ENCODE measurements at regions not wholly inside any gene's neighbourhood (a gene's known extent, or its start where the extent isn't known, plus 50 kb on each side); places are given as distances from the start of the nearest gene placed in this dataset.

GRCh38 chr6:14974372-14974771, 271.5 kb upstream of the JARID2 start:
- WGBS (ENCODE audit: low lambda C conversion rate), result 45% methylated on average over 1 of the region's 1 CpG
- CTCF ChIA-PET (ENCODE audit: low intra/inter-chr PET ratio, low total read pairs), result no interaction called here
- intact Hi-C loops (cut with micrococcal nuclease; ENCODE audit: unreplicated experiment) (no loop called here), in situ Hi-C loops (cut with HindIII; ENCODE audit: extremely low pct_ligation_motif_present, low pct_unique_long_range_greater_than_20kb) (no loop called here)
- POLR2A ChIA-PET, result no interaction called here
- no peaks in the 10 kb centered on the region for H4K20me1 ChIP-seq (ENCODE audit: insufficient read depth, low read length)
- H3K4me3 ChIP-seq (replicated peaks in 1 of 3; ENCODE audit: insufficient read depth in 1 of 3, low read depth in 2 of 3, low read length in 3 of 3), result no peak overlapping the region
- BruUV-seq (replicated peaks), result no TSS peak
- H2AFZ ChIP-seq (ENCODE audit: low read length), result no peak overlapping the region
- no peak for DNase-seq (ENCODE audit: low spot score)
- no peak overlapping the region for H3K27ac ChIP-seq (ENCODE audit: extremely low read length, insufficient read depth, low read length)
- no peak for FAIRE-seq
- no peaks in the 10 kb centered on the region for H3K9me3 ChIP-seq (ENCODE audit: low read length)
- no peak overlapping the region for H3K4me2 ChIP-seq (ENCODE audit: low read depth, low read length)
- H3K4me1 ChIP-seq (ENCODE audit: insufficient read depth, low read length), result no peaks in the 10 kb centered on the region
- ATAC-seq, result no peak
- no peak for TF ChIP-seq ZNF883 (CRISPR knock-in tag; IDR thresholded peaks at IDR 0.05; ENCODE audit: not compliant biosample characterization)
- peak in 1 of 2 experiments; percentile 35; a peak in 1 of 4 replicates for TF ChIP-seq MAFK (conservative IDR thresholded peaks at IDR 0.05 in 1 of 2, IDR thresholded peaks at IDR 0.05 in 1 of 2; ENCODE audit: low read length in 2 of 2)
- no peaks in the 10 kb centered on the region for H3K36me3 ChIP-seq (replicated peaks in 1 of 2; ENCODE audit: control insufficient read depth in 1 of 2, insufficient read depth in 2 of 2, low read length in 2 of 2)
- no peaks in the 10 kb centered on the region for H3K27me3 ChIP-seq (ENCODE audit: control insufficient read depth in 1 of 2, insufficient read depth in 2 of 2, low read length in 2 of 2)
- H3K79me2 ChIP-seq (ENCODE audit: insufficient read depth, low read length), result no peaks in the 10 kb centered on the region
- H3K9ac ChIP-seq (ENCODE audit: insufficient read depth, low read depth, low read length), result no peak overlapping the region

DNA sequence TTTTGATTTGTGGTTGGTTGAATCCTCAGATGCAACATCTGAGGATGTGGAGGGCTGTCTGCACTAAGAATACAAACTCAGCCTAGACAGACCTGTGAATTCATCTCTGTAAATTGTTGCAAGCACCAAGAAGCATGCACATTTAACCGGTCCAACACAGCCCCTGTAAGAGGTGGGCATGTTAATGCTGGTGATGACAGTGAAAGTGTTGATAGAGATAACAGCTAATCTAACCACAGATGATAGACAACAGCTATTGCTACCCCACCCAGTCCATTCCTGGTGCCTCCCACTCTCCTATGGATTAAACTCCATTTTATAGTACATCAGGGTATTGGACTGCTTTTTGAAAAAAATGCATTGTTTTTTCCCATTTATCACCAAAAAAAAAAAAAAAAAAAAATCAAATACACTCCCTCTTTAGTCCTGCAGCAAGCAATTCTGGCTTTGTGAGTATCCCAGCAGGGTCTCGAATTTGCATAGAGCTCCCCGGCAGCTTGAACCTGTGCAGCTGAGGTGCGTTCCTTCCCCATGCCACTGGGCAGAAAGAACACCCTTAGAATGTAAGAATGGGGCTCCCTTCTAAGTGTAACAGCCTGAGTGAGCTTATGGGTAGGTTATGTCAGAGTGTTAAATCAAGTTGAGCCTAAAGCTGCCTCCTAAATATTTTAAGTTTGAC, 270.9 kb upstream of the JARID2 start:
- no peak for DNase-seq (ENCODE audit: low spot score)
- TF ChIP-seq ZBTB43 (CRISPR knock-in tag; conservative IDR thresholded peaks at IDR 0.05) (no peak), SMAD3 (CRISPR knock-in tag; IDR thresholded peaks at IDR 0.05) (no peak), ZNF143 (CRISPR knock-in tag; IDR thresholded peaks at IDR 0.05) (no peak), ZNF549 (CRISPR knock-in tag; IDR thresholded peaks at IDR 0.05) (no peak), ZNF432 (CRISPR knock-in tag; IDR thresholded peaks at IDR 0.05; ENCODE audit: borderline replicate concordance) (no peak), ZNF530 (CRISPR knock-in tag; IDR thresholded peaks at IDR 0.05; ENCODE audit: low read depth) (no peak), FOXO1 (CRISPR knock-in tag; IDR thresholded peaks at IDR 0.05) (no peak), NFATC3 (CRISPR knock-in tag; IDR thresholded peaks at IDR 0.05) (no peak), ZNF788 (CRISPR knock-in tag; IDR thresholded peaks at IDR 0.05; ENCODE audit: borderline replicate concordance) (no peak), ZSCAN31 (CRISPR knock-in tag; IDR thresholded peaks at IDR 0.05; ENCODE audit: low read depth) (no peak), NFKBIZ (CRISPR knock-in tag; IDR thresholded peaks at IDR 0.05) (no peak), HDAC1 (CRISPR knock-in tag; IDR thresholded peaks at IDR 0.05) (no peak), CREM (IDR thresholded peaks at IDR 0.05) (no peak), CREM (CRISPR knock-in tag; IDR thresholded peaks at IDR 0.05) (no peak)
- TF ChIP-seq, protein P1, sequence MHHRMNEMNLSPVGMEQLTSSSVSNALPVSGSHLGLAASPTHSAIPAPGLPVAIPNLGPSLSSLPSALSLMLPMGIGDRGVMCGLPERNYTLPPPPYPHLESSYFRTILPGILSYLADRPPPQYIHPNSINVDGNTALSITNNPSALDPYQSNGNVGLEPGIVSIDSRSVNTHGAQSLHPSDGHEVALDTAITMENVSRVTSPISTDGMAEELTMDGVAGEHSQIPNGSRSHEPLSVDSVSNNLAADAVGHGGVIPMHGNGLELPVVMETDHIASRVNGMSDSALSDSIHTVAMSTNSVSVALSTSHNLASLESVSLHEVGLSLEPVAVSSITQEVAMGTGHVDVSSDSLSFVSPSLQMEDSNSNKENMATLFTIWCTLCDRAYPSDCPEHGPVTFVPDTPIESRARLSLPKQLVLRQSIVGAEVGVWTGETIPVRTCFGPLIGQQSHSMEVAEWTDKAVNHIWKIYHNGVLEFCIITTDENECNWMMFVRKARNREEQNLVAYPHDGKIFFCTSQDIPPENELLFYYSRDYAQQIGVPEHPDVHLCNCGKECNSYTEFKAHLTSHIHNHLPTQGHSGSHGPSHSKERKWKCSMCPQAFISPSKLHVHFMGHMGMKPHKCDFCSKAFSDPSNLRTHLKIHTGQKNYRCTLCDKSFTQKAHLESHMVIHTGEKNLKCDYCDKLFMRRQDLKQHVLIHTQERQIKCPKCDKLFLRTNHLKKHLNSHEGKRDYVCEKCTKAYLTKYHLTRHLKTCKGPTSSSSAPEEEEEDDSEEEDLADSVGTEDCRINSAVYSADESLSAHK (CRISPR knock-in tag; IDR thresholded peaks at IDR 0.05; ENCODE audit: borderline replicate concordance), result no peak
- Histone ChIP-seq H3K9ac (ENCODE audit: insufficient read depth, low read depth, low read length) (no peak overlapping the region), H3K27ac (ENCODE audit: extremely low read length, insufficient read depth, low read length) (no peak overlapping the region), H3K4me2 (ENCODE audit: low read depth, low read length) (no peak overlapping the region), H4K20me1 (ENCODE audit: insufficient read depth, low read length) (no peaks in the 10 kb centered on the region), H3K79me2 (ENCODE audit: insufficient read depth, low read length) (no peaks in the 10 kb centered on the region), H3K36me3 (replicated peaks in 1 of 2; ENCODE audit: control insufficient read depth in 1 of 2, insufficient read depth in 2 of 2, low read length in 2 of 2) (no peaks in the 10 kb centered on the region), H3K9me3 (ENCODE audit: low read length) (no peaks in the 10 kb centered on the region), H3K4me3 (replicated peaks in 1 of 3; ENCODE audit: insufficient read depth in 1 of 3, low read depth in 2 of 3, low read length in 3 of 3) (no peak overlapping the region), H2AFZ (ENCODE audit: low read length) (no peak overlapping the region), H3K4me1 (ENCODE audit: insufficient read depth, low read length) (no peaks in the 10 kb centered on the region), H3K27me3 (ENCODE audit: control insufficient read depth in 1 of 2, insufficient read depth in 2 of 2, low read length in 2 of 2) (no peaks in the 10 kb centered on the region)
- in situ Hi-C loops (cut with HindIII; ENCODE audit: extremely low pct_ligation_motif_present, low pct_unique_long_range_greater_than_20kb) (no loop called here), intact Hi-C loops (cut with micrococcal nuclease; ENCODE audit: unreplicated experiment) (no loop called here)
- 13% methylated on average over 4 of the region's 4 CpGs for WGBS (ENCODE audit: low lambda C conversion rate)
- no TSS peak for BruUV-seq (replicated peaks)
- no peak for FAIRE-seq
- ChIA-PET POLR2A (no interaction called here), CTCF (ENCODE audit: low intra/inter-chr PET ratio, low total read pairs) (no interaction called here)
- ATAC-seq, result no peak

All from HepG2 (cell line).